ENCODE measurements at regions not wholly inside any gene's neighbourhood (a gene's known extent, or its start where the extent isn't known, plus 50 kb on each side); places are given as distances from the start of the nearest gene placed in this dataset.

DNA sequence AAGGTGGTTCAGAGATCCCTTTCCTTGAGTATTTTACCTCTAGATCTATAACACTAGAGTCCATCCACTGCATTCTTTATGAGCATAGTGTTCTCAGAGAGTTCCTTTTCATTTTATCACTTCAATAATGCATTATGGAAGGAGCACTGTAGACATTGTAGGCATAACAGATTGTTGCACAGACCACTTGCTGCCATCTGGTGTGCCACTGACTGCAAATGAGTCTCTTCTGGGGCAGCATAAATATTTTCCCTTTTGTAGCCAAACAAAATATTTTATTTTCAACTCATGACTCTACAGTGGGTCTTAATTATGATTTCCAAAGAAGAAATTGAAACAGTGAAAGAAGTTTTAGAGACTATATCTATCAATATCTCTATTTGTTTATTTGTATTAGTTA lies 290.4 kb downstream of the OLFM3 start:
- no peak overlapping the region for H3K4me3 Mint-ChIP-seq
- ATAC-seq (replicated peaks in 1 of 2) (no peak), DNase-seq (no peak)
- H3K27me3 Mint-ChIP-seq (ENCODE audit: low read depth) = no peaks in the 10 kb centered on the region
- H3K4me1 Mint-ChIP-seq (ENCODE audit: low read depth) = no peaks in the 10 kb centered on the region
- H3K9me3 Mint-ChIP-seq = no peaks in the 10 kb centered on the region
- H3K27ac Mint-ChIP-seq = no peak overlapping the region
- H3K36me3 Mint-ChIP-seq (ENCODE audit: insufficient read depth in 2 of 2) = no peaks in the 10 kb centered on the region

DNA sequence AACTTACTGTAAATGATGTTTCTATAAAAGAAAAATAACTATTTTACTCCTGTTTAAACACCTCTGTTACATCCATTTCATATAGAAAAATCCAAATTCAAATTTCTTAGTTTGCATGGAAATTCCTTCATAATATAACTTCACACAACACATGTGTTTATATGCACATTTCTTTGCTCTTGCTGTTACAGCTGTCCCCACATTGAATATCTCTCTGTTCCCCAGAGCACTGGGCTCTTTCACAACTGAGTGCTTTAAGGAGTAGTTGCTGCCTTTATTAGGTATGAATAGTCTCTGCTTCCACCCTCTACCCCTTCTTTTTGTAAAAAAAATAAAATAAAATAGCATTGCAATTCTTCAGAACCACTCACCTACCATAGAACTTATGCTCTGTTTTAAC lies 287.0 kb downstream of the OLFM3 start:
- H3K4me3 Mint-ChIP-seq = no peak overlapping the region

DNA sequence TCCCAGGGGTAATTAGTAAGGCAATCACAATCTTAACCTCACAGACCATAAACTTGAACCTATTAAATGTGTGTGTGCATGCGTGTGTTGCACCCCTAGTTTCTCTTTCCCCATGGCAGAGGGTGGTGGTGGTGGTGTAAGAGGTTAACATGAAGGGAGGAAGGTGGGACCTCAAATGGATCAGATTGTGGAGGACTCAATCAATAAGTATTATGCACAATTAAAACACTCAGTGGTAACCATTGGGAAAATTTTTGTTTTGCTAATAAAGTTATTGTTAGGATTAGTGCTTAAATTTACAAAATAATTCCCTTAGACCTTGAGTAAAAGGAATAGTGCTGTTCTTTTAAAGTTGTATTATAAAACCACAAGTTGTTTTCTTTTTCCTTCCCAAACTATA lies 283.0 kb downstream of the OLFM3 start:
- DNase-seq = no peak
- H3K36me3 Mint-ChIP-seq (ENCODE audit: insufficient read depth in 2 of 2) = no peaks in the 10 kb centered on the region
- no peaks in the 10 kb centered on the region for H3K9me3 Mint-ChIP-seq
- H3K4me3 Mint-ChIP-seq = no peak overlapping the region
- H3K4me1 Mint-ChIP-seq (ENCODE audit: low read depth) = no peaks in the 10 kb centered on the region
- no peaks in the 10 kb centered on the region for H3K27me3 Mint-ChIP-seq (ENCODE audit: low read depth)
- no peak for ATAC-seq (replicated peaks in 1 of 2)
- no peak overlapping the region for H3K27ac Mint-ChIP-seq

More for the DNA sequence above, 287.0 kb downstream of the OLFM3 start:
- H3K27ac Mint-ChIP-seq = no peak overlapping the region
- H3K36me3 Mint-ChIP-seq (ENCODE audit: insufficient read depth in 2 of 2) = no peaks in the 10 kb centered on the region
- no peak for DNase-seq
- H3K9me3 Mint-ChIP-seq = no peaks in the 10 kb centered on the region
- no peak for ATAC-seq (replicated peaks in 1 of 2)
- no peaks in the 10 kb centered on the region for H3K27me3 Mint-ChIP-seq (ENCODE audit: low read depth)
- no peaks in the 10 kb centered on the region for H3K4me1 Mint-ChIP-seq (ENCODE audit: low read depth)

DNA sequence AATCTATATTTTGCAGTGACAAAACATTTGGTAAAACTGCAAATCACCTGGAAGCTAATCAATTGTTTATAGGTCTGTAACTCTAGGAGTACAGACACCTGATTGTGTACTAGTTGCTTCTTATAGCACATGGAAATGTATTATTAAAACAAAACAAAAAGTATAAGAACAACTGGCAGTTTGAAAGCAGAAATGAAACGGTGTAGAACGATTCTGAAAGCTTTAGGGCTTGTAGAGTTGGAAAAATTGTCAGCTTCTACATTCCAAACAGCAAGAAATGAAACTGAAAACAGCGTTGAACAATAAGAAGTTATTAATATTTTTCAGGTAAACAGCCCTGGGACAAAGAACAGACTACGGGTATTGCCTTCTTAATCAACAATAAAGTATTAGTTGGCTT lies 273.3 kb downstream of the OLFM3 start:
- Mint-ChIP-seq H3K4me3 (no peak overlapping the region), H3K36me3 (ENCODE audit: insufficient read depth in 2 of 2) (no peaks in the 10 kb centered on the region), H3K27me3 (ENCODE audit: low read depth) (no peaks in the 10 kb centered on the region), H3K9me3 (no peaks in the 10 kb centered on the region), H3K27ac (no peak overlapping the region), H3K4me1 (ENCODE audit: low read depth) (no peaks in the 10 kb centered on the region)
- ATAC-seq (replicated peaks in 1 of 2) = no peak
- DNase-seq = no peak

DNA sequence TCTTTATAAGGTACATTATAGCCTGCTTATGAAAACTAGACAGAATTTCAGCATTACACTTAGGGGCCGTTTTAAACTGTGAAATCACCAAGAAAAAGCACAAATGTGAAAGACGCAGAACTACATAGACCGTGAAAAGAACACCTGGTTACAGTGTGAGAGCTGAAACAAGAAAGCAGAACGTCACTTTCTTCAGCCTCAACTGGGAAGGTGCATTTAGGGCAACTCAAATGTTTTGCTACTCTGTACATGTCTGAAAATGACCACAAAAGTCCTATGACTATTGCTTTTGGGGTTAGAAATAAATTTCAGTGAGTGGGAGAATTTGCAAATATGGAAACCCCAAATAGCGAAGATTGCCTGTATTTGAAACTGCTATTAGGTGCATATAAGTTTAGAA lies 268.7 kb downstream of the OLFM3 start:
- ATAC-seq (replicated peaks in 1 of 2) = no peak
- H3K4me1 Mint-ChIP-seq (ENCODE audit: low read depth) = no peaks in the 10 kb centered on the region
- H3K27ac Mint-ChIP-seq = no peak overlapping the region
- H3K9me3 Mint-ChIP-seq = no peaks in the 10 kb centered on the region
- no peaks in the 10 kb centered on the region for H3K27me3 Mint-ChIP-seq (ENCODE audit: low read depth)
- no peaks in the 10 kb centered on the region for H3K36me3 Mint-ChIP-seq (ENCODE audit: insufficient read depth in 2 of 2)
- H3K4me3 Mint-ChIP-seq = no peak overlapping the region
- no peak for DNase-seq

DNA sequence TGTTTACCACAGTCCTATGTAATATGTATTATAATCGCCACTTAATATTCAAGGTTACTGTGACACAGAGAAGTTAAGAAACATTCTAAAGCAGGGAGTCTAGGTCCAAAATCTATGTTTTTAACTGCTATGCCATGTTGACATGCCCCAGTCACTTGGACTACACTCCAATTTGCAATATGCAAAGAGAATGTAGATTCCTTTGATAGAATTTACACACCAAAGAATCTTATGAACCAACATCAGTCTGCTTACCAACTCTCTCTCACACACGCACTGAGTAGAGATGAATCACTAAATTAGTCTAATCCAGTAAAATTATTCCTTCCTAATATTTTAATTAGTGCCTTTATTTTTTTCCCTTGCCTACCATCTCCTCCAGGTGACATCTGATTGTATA lies 266.2 kb downstream of the OLFM3 start:
- Mint-ChIP-seq H3K27ac (no peak overlapping the region), H3K4me3 (no peak overlapping the region), H3K9me3 (no peaks in the 10 kb centered on the region), H3K4me1 (ENCODE audit: low read depth) (no peaks in the 10 kb centered on the region), H3K27me3 (ENCODE audit: low read depth) (no peaks in the 10 kb centered on the region), H3K36me3 (ENCODE audit: insufficient read depth in 2 of 2) (no peaks in the 10 kb centered on the region)
- ATAC-seq (replicated peaks in 1 of 2) (no peak), DNase-seq (no peak)

DNA sequence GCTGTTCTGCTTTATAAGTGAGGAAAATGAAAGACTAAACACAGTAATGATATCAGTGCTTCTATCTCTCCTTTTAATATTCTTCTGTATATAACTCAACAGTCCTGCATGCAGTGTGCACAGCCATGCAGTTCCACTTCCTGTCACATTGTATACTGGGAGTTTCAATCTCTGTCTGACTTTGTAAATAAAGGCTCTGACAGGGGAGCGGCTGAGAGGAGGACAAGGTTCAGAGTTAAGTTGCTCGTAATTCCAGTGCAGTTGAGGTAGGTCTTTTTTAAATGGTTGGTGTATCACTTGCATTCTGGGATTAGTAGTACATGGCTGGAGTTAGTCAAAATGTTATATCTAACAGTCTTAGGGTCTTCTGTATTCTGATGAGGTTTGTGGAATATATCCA lies 264.5 kb downstream of the OLFM3 start:
- Mint-ChIP-seq H3K27me3 (ENCODE audit: low read depth) (no peaks in the 10 kb centered on the region), H3K4me3 (no peak overlapping the region), H3K9me3 (no peaks in the 10 kb centered on the region), H3K27ac (no peak overlapping the region), H3K36me3 (ENCODE audit: insufficient read depth in 2 of 2) (no peaks in the 10 kb centered on the region), H3K4me1 (ENCODE audit: low read depth) (no peaks in the 10 kb centered on the region)
- DNase-seq (no peak), ATAC-seq (replicated peaks in 1 of 2) (no peak)

DNA sequence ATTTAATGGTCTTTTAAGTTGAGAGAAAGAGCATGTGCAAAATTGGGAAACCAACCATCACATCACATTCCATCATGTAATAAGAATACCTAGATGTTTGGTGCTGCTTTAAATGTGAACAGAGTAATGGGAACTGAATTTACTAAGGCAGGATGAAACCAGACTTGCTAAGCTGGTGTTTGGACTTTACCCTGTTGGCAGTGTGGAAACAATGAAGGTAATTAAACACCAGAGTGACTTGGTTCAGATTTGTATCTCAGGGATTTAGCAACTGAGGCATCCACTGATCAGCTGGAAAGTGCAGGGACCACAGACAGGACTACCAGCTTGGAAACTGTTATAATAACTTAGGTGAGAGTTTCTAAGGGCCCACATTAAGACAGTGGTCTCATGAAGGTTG lies 263.4 kb downstream of the OLFM3 start:
- ATAC-seq (replicated peaks in 1 of 2) = no peak
- Mint-ChIP-seq H3K9me3 (no peaks in the 10 kb centered on the region), H3K27me3 (ENCODE audit: low read depth) (no peaks in the 10 kb centered on the region), H3K4me3 (no peak overlapping the region), H3K4me1 (ENCODE audit: low read depth) (no peaks in the 10 kb centered on the region), H3K27ac (no peak overlapping the region), H3K36me3 (ENCODE audit: insufficient read depth in 2 of 2) (no peaks in the 10 kb centered on the region)
- no peak for DNase-seq

DNA sequence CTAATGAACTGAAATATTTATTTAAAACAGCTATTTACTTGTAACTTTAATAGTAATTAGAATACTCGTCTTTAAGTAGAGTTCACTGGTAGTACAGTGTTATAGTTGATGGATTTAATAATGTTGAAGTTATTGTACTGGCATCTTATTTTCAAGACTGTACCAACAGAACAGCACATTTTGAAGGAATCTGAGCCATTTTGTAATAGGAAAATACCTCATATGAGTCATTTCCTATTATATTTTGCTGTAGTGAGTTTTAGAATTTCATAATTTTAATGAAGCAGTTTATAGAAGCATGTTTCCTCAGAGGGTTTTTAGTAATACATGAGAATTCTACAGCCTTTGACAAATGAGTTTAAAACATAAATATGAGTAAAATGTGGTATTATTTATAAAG lies 258.3 kb downstream of the OLFM3 start:
- H3K9me3 Mint-ChIP-seq = no peaks in the 10 kb centered on the region
- H3K27ac Mint-ChIP-seq = no peak overlapping the region
- no peaks in the 10 kb centered on the region for H3K36me3 Mint-ChIP-seq (ENCODE audit: insufficient read depth in 2 of 2)
- H3K4me3 Mint-ChIP-seq = no peak overlapping the region
- ATAC-seq (replicated peaks in 1 of 2) (no peak), DNase-seq (no peak)
- no peaks in the 10 kb centered on the region for H3K4me1 Mint-ChIP-seq (ENCODE audit: low read depth)
- H3K27me3 Mint-ChIP-seq (ENCODE audit: low read depth) = peaks cover 4% of the 10 kb centered on the region

DNA sequence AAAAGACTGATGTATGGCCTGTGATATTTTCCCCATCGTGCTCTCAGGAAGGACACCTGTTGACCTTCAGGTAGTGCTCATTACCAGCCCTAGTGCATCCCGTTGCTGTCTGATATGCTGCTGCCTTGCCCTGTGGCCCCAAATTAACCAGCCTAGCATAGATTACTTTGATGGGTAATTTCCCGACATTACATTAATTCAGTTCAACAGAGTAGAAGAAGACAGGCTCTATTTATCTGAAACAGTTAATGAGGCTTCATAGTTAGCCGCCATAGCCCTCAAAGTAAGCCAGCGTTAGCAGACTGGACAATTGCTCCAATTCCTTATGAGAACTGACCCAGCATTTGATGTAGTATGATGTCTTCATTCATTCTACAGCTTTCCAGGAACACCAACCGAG lies 257.6 kb downstream of the OLFM3 start:
- DNase-seq (no peak), ATAC-seq (replicated peaks in 1 of 2) (no peak)
- H3K4me1 Mint-ChIP-seq (ENCODE audit: low read depth) = no peaks in the 10 kb centered on the region
- H3K27ac Mint-ChIP-seq = no peak overlapping the region
- no peaks in the 10 kb centered on the region for H3K36me3 Mint-ChIP-seq (ENCODE audit: insufficient read depth in 2 of 2)
- no peaks in the 10 kb centered on the region for H3K9me3 Mint-ChIP-seq
- no peak overlapping the region for H3K4me3 Mint-ChIP-seq
- peaks cover 4% of the 10 kb centered on the region for H3K27me3 Mint-ChIP-seq (ENCODE audit: low read depth)

DNA sequence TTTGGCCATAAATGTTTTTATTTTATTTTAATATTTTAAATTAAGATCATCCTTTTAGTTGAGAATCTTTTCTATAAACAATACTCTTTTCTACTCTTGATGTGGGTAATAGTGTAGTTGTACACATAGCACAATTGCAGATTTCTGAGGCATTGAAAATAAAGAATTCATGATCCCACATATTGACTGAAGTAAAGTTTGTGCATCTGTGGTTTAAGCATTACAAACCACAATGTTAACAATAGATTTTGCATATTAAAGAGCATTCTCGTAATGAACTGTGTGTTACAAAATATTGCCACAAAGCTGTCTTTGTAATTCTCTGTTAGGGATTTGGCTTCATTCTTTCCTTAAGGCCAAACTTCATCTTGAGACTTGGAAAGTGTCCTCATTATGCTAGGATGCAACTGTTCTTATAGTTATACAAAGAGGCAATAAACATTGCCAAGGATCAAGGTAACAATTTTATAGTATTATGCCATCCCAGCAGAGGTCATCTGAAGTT lies 256.8 kb downstream of the OLFM3 start:
- ATAC-seq (replicated peaks in 1 of 2) (no peak), DNase-seq (no peak)
- Mint-ChIP-seq H3K27ac (no peak overlapping the region), H3K4me1 (ENCODE audit: low read depth) (no peaks in the 10 kb centered on the region), H3K36me3 (ENCODE audit: insufficient read depth in 2 of 2) (no peaks in the 10 kb centered on the region), H3K4me3 (no peak overlapping the region), H3K27me3 (ENCODE audit: low read depth) (peaks cover 4% of the 10 kb centered on the region), H3K9me3 (no peaks in the 10 kb centered on the region)

DNA sequence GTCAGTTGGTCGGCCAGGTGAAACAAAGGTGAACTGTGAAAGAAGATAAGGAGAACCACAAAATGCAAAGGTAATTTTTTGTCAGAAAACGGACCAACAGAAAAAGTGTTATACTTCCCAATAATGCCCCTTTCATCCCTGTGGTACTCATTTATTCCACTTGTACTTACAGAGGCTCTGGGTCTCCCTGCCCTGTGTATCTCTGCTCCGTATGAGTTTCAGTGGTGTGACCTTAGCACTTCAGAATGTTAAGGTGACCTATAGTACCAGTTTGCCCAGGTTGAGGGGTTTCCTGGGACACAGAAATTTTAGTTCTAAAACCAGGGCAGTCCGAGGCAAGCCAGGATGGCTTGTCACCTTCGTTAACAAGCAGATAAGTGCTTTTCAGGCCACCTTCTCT lies 254.8 kb downstream of the OLFM3 start:
- no peaks in the 10 kb centered on the region for H3K9me3 Mint-ChIP-seq
- H3K27me3 Mint-ChIP-seq (ENCODE audit: low read depth) = peaks cover 4% of the 10 kb centered on the region
- DNase-seq (no peak), ATAC-seq (replicated peaks in 1 of 2) (no peak)
- H3K4me1 Mint-ChIP-seq (ENCODE audit: low read depth) = no peaks in the 10 kb centered on the region
- H3K4me3 Mint-ChIP-seq = no peak overlapping the region
- H3K27ac Mint-ChIP-seq = no peak overlapping the region
- H3K36me3 Mint-ChIP-seq (ENCODE audit: insufficient read depth in 2 of 2) = no peaks in the 10 kb centered on the region

DNA sequence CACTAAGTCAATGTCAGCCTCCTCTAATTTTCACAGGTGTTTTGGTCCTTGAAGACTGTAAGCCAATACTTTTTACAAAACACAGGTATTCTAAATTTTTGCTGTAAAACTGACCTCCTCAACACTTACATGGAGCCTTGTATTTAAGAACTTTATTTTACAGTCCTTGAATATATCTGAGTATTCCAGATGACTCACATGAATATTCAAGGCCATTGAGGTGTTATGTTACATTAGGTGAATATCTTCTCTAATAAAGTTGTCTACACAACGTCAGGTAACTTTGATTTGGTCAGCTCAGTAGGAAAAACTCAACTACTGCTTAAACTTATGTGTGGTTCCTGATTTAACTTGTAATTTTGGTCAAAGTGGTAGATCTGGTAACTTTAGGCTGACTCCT lies 254.2 kb downstream of the OLFM3 start:
- Mint-ChIP-seq H3K9me3 (no peaks in the 10 kb centered on the region), H3K4me3 (no peak overlapping the region), H3K27ac (no peak overlapping the region), H3K27me3 (ENCODE audit: low read depth) (peaks cover 4% of the 10 kb centered on the region), H3K4me1 (ENCODE audit: low read depth) (no peaks in the 10 kb centered on the region), H3K36me3 (ENCODE audit: insufficient read depth in 2 of 2) (no peaks in the 10 kb centered on the region)
- DNase-seq (no peak), ATAC-seq (replicated peaks in 1 of 2) (no peak)

DNA sequence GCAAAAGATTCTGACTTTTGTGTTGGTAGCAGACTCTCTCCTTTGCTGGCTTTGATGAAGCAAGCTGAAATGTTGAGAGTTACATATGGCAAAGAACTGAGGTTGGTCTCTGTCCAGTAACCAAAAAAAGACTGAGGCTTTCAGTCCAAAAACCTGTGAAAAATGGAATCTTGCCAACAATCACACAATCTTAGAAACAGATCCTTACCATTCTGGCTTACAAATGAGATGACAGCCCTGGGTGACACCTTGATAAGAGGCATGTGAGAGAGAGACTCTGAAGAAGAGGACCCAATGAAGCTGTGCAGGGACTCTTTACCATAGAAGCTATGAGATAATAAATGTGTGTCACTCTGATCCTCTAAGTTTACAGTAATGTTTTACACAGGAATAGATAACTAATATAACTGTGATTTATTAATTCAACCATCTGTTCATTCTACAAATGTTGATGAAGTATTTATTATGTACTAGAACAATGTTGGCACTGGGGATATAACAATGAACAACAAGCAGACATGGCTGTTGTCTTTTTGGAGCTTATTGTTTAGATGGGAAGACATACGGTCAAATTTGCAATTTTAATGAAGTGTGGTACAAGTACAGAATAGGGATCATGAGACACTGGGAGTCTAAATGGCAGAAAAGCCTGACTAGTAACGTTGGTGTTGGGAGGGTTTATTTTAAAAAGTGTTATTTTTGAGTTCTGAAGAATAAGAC lies 251.0 kb downstream of the OLFM3 start:
- Mint-ChIP-seq H3K27ac (no peak overlapping the region), H3K36me3 (ENCODE audit: insufficient read depth in 2 of 2) (no peaks in the 10 kb centered on the region), H3K27me3 (ENCODE audit: low read depth) (no peaks in the 10 kb centered on the region), H3K4me1 (ENCODE audit: low read depth) (no peaks in the 10 kb centered on the region), H3K9me3 (no peaks in the 10 kb centered on the region), H3K4me3 (no peak overlapping the region)
- DNase-seq = no peak
- no peak for ATAC-seq (replicated peaks in 1 of 2)

All from activated T-cell treated with anti-CD3 and anti-CD28 coated beads, Interleukin-2, amount 50 U/mL, for 72 hours (primary cell).